Mammary epithelial cell (primary cell): ENCODE measurements at regions not wholly inside any gene's neighbourhood (a gene's known extent, or its start where the extent isn't known, plus 50 kb on each side); places are given as distances from the start of the nearest gene placed in this dataset.

Source experiments
- EZH2 ChIP-seq: IDR thresholded peaks from 2 replicates; pipeline ENCODE4 v1.6.1; 2012; ENCODE audit warnings: low read length, inconsistent platforms, borderline replicate concordance
- TF ChIP-seq, protein P1 (sequence below), 2 donors: IDR thresholded peaks in 1 of 2; conservative IDR thresholded peaks in 1 of 2; 2 replicates each; pipeline ENCODE4 v1.5.1; 2011 to 2012; ENCODE audit warnings: inconsistent platforms in 2 of 2, low read length in 2 of 2, mild to moderate bottlenecking in 2 of 2, control low read depth in 1 of 2, low read depth in 1 of 2; ENCODE audit not compliant: insufficient read depth in 1 of 2; ENCODE audit errors: extremely low read depth in 1 of 2

DNA sequence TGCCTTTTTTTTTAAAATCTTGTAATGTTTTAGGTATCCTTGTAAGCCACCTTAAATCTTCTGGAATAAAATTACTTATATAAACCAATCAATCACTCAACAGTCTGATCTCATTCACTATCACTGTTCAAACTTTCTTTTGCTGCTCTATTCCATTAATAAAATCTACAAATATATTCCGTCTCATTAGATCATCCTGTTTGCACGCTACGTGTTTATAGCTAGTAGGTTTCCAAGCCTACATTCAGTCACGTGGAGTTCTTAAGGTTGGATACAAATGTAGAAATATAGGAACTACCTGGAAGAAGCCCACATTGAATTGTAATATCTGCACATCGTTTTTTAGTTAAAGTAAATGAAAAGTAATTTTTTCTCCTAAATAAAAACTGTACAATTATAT, 274.8 kb upstream of the CNTN4 start:
- TF ChIP-seq, protein P1, sequence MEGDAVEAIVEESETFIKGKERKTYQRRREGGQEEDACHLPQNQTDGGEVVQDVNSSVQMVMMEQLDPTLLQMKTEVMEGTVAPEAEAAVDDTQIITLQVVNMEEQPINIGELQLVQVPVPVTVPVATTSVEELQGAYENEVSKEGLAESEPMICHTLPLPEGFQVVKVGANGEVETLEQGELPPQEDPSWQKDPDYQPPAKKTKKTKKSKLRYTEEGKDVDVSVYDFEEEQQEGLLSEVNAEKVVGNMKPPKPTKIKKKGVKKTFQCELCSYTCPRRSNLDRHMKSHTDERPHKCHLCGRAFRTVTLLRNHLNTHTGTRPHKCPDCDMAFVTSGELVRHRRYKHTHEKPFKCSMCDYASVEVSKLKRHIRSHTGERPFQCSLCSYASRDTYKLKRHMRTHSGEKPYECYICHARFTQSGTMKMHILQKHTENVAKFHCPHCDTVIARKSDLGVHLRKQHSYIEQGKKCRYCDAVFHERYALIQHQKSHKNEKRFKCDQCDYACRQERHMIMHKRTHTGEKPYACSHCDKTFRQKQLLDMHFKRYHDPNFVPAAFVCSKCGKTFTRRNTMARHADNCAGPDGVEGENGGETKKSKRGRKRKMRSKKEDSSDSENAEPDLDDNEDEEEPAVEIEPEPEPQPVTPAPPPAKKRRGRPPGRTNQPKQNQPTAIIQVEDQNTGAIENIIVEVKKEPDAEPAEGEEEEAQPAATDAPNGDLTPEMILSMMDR (conservative IDR thresholded peaks at IDR 0.05 in 1 of 2, IDR thresholded peaks at IDR 0.05 in 1 of 2; ENCODE audit: extremely low read depth in 1 of 2, insufficient read depth in 1 of 2, low read depth in 1 of 2, low read length in 2 of 2), result no peak
- TF ChIP-seq EZH2, result no peak
